ENCODE measurements at regions not wholly inside any gene's neighbourhood (a gene's known extent, or its start where the extent isn't known, plus 50 kb on each side); places are given as distances from the start of the nearest gene placed in this dataset.
A peak's percentile ranks its signal among the peaks of the same experiment; 100 is the strongest.

DNA sequence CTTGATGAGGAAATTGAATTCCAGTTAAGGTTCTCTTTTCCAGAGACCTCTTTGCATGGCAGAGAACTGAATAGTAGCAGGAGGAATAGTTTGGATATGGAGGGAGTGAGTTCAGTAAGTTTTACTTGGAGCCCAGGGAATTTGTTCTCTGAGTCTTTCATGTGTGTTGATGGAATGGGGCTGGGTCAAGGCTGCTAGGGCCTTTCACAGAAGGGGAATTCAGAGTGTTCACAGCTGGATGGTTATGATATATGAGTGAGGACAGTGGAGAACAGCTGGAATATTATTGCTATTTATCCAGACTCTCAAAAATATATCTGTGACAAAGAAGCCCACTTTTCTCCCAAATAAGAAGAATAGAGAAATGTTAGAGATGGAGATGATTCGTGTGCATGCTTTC, 372.8 kb downstream of the PLK2 start:
- DNase-seq (ENCODE audit: low read depth in 1 of 2, low spot score in 1 of 2) = no peak
- in situ Hi-C loops (cut with HindIII; ENCODE audit: low pct_unique_long_range_greater_than_20kb, low sequenced_read_pairs) = no loop called here
- no peak for TF ChIP-seq JUND (IDR thresholded peaks at IDR 0.05; ENCODE audit: low read depth)

DNA sequence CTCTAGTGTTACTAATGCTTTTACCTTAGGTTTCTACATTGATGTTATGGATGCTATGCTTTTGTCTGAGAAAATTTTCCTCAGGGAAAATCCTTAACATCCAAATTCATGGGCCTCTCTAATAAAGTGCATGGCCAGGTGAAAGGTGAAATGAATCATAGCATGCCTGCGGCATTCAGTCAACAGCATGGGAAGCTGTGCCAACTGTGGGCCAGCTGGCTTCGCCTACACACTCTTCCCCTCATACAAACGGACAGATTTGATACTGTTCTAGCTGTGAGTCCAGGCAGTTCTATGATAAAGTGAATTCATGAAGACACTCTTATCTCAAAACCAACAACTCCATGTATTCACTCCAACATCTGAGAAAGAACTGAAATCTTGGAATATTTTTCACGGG, 374.1 kb downstream of the PLK2 start:
- peak in 1 of 2 experiments; percentile 79 for DNase-seq (ENCODE audit: low read depth in 1 of 2, low spot score in 1 of 2)
- in situ Hi-C loops (cut with HindIII; ENCODE audit: low pct_unique_long_range_greater_than_20kb, low sequenced_read_pairs) = no loop called here

DNA sequence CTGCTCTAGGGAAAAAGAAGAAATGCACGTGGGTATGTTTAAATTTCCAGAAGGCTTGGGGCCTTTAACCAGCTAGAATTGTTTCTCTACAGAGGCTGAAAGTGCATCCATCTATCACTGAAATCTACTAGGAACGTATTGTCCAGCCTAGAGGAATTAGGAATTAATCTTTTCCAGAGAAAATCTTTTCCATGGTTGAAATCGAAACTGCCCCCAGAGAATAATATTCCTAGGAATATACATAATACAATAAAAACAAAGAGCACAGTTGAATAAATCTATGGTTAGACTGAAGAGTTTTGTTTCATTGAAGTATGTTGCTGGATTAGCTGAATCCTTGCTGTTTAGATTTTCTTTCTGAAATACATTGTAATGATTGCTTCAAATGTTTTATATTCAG, 378.5 kb downstream of the PLK2 start:
- no peak for TF ChIP-seq JUND (IDR thresholded peaks at IDR 0.05; ENCODE audit: low read depth)
- DNase-seq (ENCODE audit: low read depth in 1 of 2, low spot score in 1 of 2) = no peak
- in situ Hi-C loops (cut with HindIII; ENCODE audit: low pct_unique_long_range_greater_than_20kb, low sequenced_read_pairs) = no loop called here

More for the DNA sequence above, 374.1 kb downstream of the PLK2 start:
- TF ChIP-seq JUND (IDR thresholded peaks at IDR 0.05; ENCODE audit: low read depth) = peak; percentile 84

DNA sequence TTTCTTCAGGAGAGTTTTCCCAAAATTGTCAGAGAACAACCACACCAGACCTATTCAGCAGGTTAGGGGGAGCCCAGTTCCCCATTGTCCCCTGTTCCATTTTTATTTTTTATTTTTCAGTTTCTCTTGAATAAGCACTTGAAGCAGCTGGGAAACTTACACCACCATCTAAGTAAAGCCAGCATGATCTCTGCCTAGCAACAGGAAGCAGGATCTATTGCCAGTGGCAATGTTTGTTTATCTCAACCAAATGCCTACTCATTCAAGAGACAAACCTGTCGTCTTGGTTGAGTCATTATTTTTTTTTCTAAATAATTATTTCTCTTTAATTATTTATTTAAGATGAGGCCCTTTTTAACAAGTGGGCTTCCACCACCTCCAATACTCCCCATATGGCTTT, 379.3 kb downstream of the PLK2 start:
- in situ Hi-C loops (cut with HindIII; ENCODE audit: low pct_unique_long_range_greater_than_20kb, low sequenced_read_pairs) = no loop called here
- DNase-seq (ENCODE audit: low read depth in 1 of 2, low spot score in 1 of 2) = peak in 1 of 2 experiments; percentile 80

DNA sequence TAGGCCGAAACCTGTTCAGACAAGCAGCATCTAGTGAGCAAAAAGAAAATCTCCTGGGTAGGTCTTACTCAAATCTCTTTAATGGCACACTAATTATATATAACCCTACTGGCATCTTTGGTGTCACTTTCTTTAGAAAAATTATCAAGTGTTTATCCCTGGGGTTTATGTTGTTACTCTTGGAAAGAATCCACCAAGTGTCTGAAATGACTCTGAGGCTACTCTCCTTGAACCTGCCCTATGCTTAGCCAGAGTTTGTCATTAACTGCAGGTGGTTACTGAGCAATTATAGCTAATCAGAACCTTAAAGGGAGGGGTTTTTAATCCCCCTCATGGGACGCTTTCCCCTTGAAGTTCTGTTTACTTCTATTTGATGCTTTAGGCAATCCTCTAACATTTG, 381.9 kb downstream of the PLK2 start:
- no peak for DNase-seq (ENCODE audit: low read depth in 1 of 2, low spot score in 1 of 2)
- in situ Hi-C loops (cut with HindIII; ENCODE audit: low pct_unique_long_range_greater_than_20kb, low sequenced_read_pairs) = no loop called here

More for the DNA sequence above, 379.3 kb downstream of the PLK2 start:
- no peak for TF ChIP-seq JUND (IDR thresholded peaks at IDR 0.05; ENCODE audit: low read depth)

DNA sequence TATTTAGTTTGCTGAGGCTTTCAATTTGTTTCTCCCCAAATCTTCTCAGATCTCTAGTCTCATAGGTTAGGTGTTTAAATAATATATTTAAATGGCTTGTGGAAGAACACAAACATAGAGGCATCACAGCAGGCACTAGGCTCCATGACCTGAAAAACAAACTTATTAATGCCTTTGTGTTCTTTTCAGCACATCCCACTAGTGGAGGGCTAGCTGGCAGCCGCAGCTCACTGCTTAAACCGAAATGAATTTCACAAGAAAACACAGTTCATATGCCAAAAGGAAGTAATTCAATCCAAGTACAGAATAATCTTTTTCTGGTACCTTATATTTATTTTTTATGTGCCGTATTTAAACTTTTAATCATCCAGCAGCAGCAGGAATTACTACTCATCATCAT, 382.5 kb downstream of the PLK2 start:
- in situ Hi-C loops (cut with HindIII; ENCODE audit: low pct_unique_long_range_greater_than_20kb, low sequenced_read_pairs) = no loop called here
- peak; percentile 41; the same call in 1 of the 2 replicates for TF ChIP-seq JUND (IDR thresholded peaks at IDR 0.05; ENCODE audit: low read depth)
- DNase-seq (ENCODE audit: low read depth in 1 of 2, low spot score in 1 of 2) = peak in 1 of 2 experiments; percentile 85

More for the DNA sequence above, 381.9 kb downstream of the PLK2 start:
- TF ChIP-seq JUND (IDR thresholded peaks at IDR 0.05; ENCODE audit: low read depth) = no peak

DNA sequence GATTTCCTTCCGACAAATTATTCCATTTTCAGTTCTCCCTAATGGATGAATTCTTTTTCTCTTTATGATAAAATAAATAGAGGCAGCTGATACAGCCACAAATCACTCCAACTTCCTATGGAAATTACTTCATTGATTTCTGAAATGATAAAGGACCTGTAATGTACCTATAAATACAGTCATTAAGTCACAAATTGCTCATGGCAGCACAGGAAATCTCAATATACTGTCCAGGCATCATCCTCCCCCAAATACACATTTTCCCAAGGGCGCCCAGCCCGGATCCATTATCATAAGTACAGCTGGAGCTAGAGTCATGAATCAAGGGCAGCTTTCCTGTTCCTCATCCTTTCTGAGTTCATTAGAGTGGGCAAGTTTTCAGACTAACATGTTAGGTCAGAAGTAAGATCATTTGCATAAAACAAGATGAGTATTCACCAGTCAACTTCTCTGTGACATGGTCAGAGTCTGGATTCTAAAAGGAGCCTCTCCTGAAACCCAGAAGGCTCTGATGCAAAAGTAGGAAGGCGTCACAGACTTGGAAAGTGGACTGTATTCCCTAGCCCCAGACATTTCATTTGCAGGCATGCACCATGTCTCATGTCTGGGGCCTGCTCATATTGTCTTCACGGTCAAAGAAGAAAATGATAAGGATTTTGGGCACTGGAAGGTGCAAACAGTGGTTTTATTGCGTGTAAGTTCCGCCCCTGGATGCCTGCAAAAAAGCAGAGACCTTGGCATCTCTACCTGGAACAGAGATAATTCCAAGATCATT, 383.2 kb downstream of the PLK2 start:
- no peak for TF ChIP-seq JUND (IDR thresholded peaks at IDR 0.05; ENCODE audit: low read depth)
- in situ Hi-C loops (cut with HindIII; ENCODE audit: low pct_unique_long_range_greater_than_20kb, low sequenced_read_pairs) = no loop called here
- DNase-seq (ENCODE audit: low read depth in 1 of 2, low spot score in 1 of 2) = peak in 1 of 2 experiments; percentile 64

DNA sequence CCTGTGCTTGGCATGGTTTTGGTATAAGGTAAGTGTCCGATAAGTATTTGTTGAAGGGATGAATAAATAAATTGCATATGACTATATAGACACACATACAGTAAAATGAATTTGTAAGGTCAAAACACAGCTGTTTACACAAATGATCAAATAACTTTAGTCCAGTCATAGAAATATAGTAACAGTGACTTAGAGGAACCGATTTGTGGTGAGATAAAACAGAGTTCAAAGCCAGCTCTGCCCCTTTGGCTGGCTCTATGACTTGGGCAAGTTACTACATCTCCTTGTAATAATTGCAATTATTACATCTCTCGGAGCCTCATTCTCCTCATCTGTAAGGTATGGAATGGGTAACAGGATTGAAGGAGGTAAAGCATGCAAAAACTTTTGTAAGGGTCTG, 384.0 kb downstream of the PLK2 start:
- in situ Hi-C loops (cut with HindIII; ENCODE audit: low pct_unique_long_range_greater_than_20kb, low sequenced_read_pairs) = no loop called here
- TF ChIP-seq JUND (IDR thresholded peaks at IDR 0.05; ENCODE audit: low read depth) = no peak
- peak in 1 of 2 experiments; percentile 57 for DNase-seq (ENCODE audit: low read depth in 1 of 2, low spot score in 1 of 2)

DNA sequence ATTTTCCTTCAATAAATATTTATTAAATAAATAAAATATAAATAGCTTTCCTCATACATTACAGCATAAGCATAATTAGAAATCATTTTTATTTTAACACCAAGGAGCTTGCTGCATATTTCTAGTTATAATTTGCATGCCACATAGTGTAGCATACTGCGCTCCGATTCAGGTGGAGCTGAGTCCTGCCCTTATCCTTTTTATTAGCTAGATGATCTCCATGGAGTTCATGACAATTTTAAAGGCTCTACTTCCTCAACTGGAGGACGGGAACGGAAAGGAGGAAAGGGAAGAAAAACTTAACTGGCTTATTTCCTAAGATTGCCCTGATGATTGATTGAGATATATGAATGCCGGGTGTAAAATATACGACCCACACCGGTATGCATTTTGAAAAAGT, 385.2 kb downstream of the PLK2 start:
- 0 out of 2 replicates have a peak, but pooled peaks have one; percentile 5 for TF ChIP-seq JUND (IDR thresholded peaks at IDR 0.05; ENCODE audit: low read depth)
- in situ Hi-C loops (cut with HindIII; ENCODE audit: low pct_unique_long_range_greater_than_20kb, low sequenced_read_pairs) = no loop called here
- no peak for DNase-seq (ENCODE audit: low read depth in 1 of 2, low spot score in 1 of 2)

DNA sequence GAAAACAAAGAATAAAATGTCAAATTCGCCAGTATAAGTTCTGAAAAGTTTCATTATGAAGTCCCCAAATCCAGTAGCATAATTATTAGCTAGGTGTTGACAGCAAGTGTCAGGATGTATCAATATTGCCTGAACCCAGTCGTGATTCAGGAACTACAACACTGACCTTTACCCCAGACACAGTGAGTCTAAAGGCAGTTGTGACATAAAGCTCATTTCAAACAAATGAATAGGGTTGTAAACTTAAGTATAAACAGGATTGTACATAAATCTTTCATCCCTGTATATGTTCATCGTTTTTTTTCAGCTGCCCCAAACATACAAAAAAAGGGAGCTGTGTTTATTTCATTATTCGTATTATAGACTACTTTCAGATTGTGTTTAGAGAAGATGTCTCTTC, 385.7 kb downstream of the PLK2 start:
- in situ Hi-C loops (cut with HindIII; ENCODE audit: low pct_unique_long_range_greater_than_20kb, low sequenced_read_pairs) = no loop called here
- DNase-seq (ENCODE audit: low read depth in 1 of 2, low spot score in 1 of 2) = no peak
- no peak for TF ChIP-seq JUND (IDR thresholded peaks at IDR 0.05; ENCODE audit: low read depth)

DNA sequence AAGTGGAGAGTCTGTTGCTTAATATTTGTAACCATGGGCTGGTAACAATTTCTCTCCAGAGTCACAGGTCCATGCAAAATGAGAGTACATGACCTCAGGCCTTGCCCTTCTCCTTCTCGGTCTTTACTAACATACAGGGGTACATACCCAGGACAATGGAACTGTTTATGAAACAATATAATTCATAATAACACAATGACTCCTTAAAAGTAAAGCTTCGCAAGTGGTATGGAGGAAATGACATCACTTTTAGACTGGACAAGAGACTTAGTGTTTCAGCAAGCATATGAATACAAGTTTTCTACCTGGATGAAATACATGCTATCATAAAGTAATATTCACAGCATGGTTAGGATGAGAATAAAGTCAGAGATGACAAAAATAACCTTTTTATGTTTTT, 386.6 kb downstream of the PLK2 start:
- no peak for DNase-seq (ENCODE audit: low read depth in 1 of 2, low spot score in 1 of 2)
- in situ Hi-C loops (cut with HindIII; ENCODE audit: low pct_unique_long_range_greater_than_20kb, low sequenced_read_pairs) = no loop called here
- no peak for TF ChIP-seq JUND (IDR thresholded peaks at IDR 0.05; ENCODE audit: low read depth)

DNA sequence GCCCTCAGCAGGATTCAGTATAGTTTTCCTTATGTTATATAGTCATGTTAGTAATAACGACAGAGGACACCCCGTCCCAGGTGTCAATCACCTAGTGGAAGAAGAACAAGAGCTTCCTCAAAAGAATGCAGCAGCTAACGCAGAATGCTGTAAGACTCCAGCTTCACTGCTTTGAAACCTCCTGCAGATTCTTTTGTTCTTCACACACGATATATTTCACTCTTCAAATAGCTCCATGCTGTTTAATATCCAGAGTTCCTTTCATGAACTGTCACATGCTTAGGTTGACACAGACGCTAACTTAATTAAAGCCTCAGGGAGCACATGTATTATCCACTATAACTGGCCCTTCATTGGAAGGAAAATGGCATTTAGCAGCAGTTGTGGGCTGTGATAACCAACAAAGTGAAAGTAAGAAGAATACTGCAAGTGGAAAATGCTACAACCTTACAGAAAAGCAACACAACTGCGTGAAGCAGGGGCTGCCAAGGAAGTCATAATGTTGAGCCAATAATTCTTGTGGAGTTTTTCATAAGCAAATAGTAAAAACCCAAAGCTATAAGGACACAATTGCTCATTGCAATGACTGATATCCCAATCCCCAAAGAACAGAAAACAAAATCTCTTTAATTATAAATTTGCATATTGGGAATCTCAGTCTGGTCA, 387.5 kb downstream of the PLK2 start:
- TF ChIP-seq JUND (IDR thresholded peaks at IDR 0.05; ENCODE audit: low read depth) = no peak
- peak in 1 of 2 experiments; percentile 36 for DNase-seq (ENCODE audit: low read depth in 1 of 2, low spot score in 1 of 2)
- in situ Hi-C loops (cut with HindIII; ENCODE audit: low pct_unique_long_range_greater_than_20kb, low sequenced_read_pairs) = no loop called here

DNA sequence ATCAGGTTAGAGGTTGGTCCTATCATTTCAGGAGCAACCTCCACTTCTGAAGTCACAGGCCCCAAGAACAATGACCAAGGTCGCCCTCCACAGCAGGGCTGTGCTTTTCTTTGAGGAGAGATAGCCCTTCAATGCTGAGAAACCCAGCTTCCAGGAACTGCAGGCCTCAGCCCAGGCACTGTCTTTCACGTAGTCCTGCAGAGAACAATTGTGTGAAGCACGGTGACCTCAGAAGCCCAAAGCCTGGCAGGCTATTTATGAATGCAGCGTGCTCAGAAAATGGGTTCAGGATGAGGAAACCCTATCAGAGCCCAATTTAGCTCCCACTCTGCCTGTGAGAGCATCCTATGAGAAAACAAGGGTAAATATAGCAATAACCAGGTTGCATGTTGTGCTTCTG, 388.3 kb downstream of the PLK2 start:
- in situ Hi-C loops (cut with HindIII; ENCODE audit: low pct_unique_long_range_greater_than_20kb, low sequenced_read_pairs) = no loop called here
- no peak for TF ChIP-seq JUND (IDR thresholded peaks at IDR 0.05; ENCODE audit: low read depth)

More for the DNA sequence above, 388.3 kb downstream of the PLK2 start:
- DNase-seq (ENCODE audit: low read depth in 1 of 2, low spot score in 1 of 2) = no peak

All from T47D (cell line).